ENCODE measurements at regions not wholly inside any gene's neighbourhood (a gene's known extent, or its start where the extent isn't known, plus 50 kb on each side); places are given as distances from the start of the nearest gene placed in this dataset.

DNA sequence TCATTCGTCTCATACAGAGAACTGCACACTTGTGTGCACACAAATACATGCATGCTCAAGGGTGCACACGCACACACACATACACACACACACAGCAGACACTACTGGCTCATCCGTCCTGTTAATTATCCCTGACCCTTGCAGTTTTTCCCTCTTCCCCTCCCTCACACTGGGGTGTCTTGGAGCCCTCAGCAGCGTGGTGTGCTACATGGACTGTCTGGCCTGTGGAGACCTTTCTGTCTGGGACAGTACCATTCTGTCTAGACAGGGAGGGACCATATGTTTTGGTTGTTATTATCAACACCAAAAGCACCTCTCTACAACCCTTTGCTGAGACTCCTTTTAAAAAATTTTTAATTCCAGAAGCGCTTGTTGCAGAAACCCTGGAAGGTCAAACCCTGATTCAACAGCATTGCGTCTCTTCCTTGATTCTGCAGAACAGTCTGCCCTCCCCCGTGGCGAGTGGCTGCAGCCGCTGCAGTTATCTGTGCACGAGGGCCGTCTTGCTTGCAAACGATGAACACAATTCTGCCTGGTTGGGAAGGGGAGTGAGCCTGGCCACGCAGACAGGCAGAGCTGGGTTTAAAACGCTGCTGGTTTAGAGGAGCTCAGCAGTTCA is 374.0 kb downstream of the IRS2 start:
- H3K4me3 ChIP-seq (ENCODE audit: low read depth, low read length), result no peak overlapping the region
- TF ChIP-seq, protein P1, sequence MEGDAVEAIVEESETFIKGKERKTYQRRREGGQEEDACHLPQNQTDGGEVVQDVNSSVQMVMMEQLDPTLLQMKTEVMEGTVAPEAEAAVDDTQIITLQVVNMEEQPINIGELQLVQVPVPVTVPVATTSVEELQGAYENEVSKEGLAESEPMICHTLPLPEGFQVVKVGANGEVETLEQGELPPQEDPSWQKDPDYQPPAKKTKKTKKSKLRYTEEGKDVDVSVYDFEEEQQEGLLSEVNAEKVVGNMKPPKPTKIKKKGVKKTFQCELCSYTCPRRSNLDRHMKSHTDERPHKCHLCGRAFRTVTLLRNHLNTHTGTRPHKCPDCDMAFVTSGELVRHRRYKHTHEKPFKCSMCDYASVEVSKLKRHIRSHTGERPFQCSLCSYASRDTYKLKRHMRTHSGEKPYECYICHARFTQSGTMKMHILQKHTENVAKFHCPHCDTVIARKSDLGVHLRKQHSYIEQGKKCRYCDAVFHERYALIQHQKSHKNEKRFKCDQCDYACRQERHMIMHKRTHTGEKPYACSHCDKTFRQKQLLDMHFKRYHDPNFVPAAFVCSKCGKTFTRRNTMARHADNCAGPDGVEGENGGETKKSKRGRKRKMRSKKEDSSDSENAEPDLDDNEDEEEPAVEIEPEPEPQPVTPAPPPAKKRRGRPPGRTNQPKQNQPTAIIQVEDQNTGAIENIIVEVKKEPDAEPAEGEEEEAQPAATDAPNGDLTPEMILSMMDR (IDR thresholded peaks at IDR 0.05; ENCODE audit: borderline replicate concordance, insufficient read depth, low read depth, low read length), result no peak

DNA sequence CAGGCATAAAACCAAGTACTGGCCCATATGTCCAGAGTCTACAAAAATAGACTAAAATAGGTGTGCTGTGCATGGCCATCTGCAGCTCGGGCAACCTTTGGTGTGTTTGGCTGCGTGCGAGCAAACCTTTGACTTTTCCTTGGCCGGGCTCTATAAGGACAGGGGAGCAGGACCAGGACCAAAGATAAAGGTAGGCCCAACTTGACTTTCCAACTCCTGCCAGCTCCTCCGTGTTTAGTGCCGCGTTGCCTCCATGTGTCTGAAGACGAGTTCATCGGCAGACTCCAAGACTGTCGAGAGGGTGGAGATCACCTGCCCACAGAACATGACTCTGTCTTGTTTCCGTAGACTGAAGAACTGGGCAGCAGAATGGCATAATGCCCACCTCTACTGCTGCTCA is 375.5 kb downstream of the IRS2 start:
- H3K4me3 ChIP-seq (ENCODE audit: low read depth, low read length), result no peak overlapping the region
- TF ChIP-seq, protein P1 (IDR thresholded peaks at IDR 0.05; ENCODE audit: borderline replicate concordance, insufficient read depth, low read depth, low read length), result no peak

DNA sequence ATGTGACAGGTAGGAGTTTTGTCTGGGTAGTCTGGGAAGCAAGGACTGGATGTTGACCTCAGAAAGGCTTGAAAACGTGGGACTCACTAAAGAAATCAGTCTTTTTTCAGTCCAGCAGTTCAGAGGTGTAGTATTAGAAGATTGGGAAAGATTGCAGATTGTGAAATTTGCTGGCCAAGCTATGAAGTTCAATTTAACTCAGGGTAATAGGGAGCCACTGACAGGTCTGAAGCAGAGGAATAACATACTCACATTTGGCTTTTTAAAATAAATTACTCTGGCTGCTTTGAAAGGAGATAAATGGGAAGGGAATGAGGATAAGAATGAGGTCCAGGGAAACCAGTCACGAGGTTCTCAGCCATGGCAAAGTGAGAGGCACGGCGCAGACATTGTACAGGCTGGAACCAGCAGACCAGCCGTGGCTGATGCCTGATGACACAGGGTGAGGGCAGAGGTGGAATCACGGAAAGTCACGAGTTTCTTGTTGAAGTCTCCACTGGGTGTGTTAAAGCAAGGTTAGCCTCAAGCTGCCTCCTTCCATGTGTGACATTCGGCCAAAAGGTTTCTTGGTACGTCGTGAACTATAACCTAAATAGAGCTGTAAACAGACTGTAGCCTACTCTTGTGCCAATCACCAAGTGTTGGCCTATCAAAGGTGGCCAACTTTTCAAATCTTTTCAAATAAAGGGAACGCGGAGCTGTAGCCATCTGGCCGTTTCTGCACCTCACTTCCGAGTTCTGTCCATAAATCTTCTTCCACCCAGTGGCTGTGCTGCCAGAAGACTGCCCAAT is 377.6 kb downstream of the IRS2 start:
- TF ChIP-seq, protein P1 (IDR thresholded peaks at IDR 0.05; ENCODE audit: borderline replicate concordance, insufficient read depth, low read depth, low read length), result no peak
- no peak overlapping the region for H3K4me3 ChIP-seq (ENCODE audit: low read depth, low read length)

DNA sequence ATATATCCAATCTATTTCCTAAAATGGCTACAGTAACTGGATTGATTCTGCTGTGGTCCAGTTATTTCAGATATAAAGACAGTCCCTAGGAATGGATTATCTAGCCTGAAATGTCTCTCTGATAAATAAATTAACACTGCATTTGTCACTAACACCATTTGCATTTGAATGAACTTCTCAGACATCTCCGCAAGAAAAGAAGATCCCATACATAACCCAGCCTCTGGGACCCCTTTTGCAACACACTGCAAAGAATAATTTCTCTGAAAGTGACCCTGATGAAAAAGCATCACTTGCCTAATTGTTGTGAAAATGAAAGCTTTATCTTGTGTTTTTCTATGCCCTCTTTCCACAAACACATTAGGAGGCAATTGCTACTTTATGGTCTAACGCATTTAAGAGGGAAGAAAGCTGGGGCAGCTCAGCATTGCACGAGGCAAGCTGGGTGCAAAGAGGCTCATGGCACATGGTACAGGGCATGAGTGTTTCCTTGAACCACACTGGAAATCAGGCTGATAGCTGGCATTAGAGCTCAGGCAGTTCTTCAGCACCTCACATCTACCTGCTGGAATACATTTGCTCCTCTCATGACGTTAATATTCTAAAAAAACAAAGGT is 379.9 kb downstream of the IRS2 start:
- TF ChIP-seq, protein P1 (IDR thresholded peaks at IDR 0.05; ENCODE audit: borderline replicate concordance, insufficient read depth, low read depth, low read length), result no peak
- H3K4me3 ChIP-seq (ENCODE audit: low read depth, low read length), result no peak overlapping the region

DNA sequence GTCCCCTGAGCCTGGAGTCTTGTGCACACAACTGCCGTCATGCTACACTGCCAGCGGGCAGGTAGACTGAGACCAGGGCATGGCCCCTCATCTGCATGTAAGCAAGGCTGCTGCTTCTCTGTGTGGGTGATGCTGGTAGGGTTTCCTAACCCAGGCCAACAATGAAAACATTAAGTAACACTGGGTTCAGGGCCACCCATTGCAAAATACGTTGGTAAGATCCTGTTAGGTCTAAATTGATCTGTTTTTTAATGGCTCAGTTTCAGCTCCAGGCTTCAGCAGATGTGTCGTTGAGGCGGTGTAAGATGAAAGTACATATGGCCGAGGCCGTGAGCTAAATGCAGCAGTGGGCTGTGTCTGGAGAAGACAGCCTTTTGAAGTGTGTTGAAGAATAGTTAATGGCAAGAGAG is 383.4 kb downstream of the IRS2 start:
- TF ChIP-seq, protein P1 (IDR thresholded peaks at IDR 0.05; ENCODE audit: borderline replicate concordance, insufficient read depth, low read depth, low read length), result no peak
- H3K4me3 ChIP-seq (ENCODE audit: low read depth, low read length), result no peak overlapping the region

DNA sequence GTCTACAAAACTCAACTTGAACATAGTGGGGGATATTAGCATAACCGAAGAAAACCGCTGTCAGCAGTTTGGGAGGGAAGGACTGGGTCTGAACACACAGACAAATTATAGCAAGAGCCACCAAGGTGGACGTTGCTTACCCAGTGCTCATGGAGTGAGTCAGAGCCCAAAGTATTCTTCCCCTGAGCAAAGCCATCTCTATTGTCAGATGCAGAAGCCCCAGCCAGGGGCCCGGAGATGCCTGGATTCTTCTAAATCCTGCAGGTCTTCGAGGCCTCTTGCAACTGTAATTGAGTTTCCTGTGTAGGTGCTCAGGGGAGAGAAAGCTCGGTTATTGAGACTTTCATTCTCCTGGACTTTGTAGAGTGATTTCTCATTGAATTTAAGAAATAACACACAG is 384.5 kb downstream of the IRS2 start:
- TF ChIP-seq, protein P1 (IDR thresholded peaks at IDR 0.05; ENCODE audit: borderline replicate concordance, insufficient read depth, low read depth, low read length), result no peak
- H3K4me3 ChIP-seq (ENCODE audit: low read depth, low read length), result no peak overlapping the region

All from GM12875 (cell line).